Activated CD4-positive, alpha-beta T cell treated with anti-CD3 and anti-CD28 coated beads, Interleukin-2, amount 10 ng/mL, durations not matched to agents 7 days and 5 days (primary cell): ENCODE measurements at regions not wholly inside any gene's neighbourhood (a gene's known extent, or its start where the extent isn't known, plus 50 kb on each side); places are given as distances from the start of the nearest gene placed in this dataset.
"Not testable (repeated sequence)": the region's sequence is repeated elsewhere in the genome, so short reads cannot be mapped to it uniquely, and the experiment has no call there.

Experiments used
- CTCF ChIA-PET: fragments of 350-600 bp; sonication (Branson Sonifier 250); formaldehyde crosslinking; loops from one replicate; lab custom pipeline; 2021; ENCODE audit warnings: antibody characterized with exemption; lab: Charles Lee
- POLR2A ChIA-PET: fragments of 350-600 bp; sonication (Branson Sonifier 250); formaldehyde crosslinking; loops from one replicate; lab custom pipeline; 2021; ENCODE audit warnings: antibody characterized with exemption; lab: Charles Lee
- DNase-seq: peaks from one replicate; pipeline ENCODE4 v3.0.0-alpha.2; 2020
- H3K27ac Mint-ChIP-seq: one replicate; pipeline ENCODE4 v1.8.0; 2021; ENCODE audit warnings: mild to moderate bottlenecking, moderate library complexity, mixed read lengths
- H3K27me3 Mint-ChIP-seq: one replicate; pipeline ENCODE4 v1.8.0; 2021; ENCODE audit warnings: mixed read lengths
- H3K36me3 Mint-ChIP-seq: one replicate; pipeline ENCODE4 v1.8.0; 2021; ENCODE audit warnings: low read depth, mixed read lengths
- H3K4me1 Mint-ChIP-seq: one replicate; pipeline ENCODE4 v1.8.0; 2021; ENCODE audit warnings: mixed read lengths
- H3K4me3 Mint-ChIP-seq: one replicate; pipeline ENCODE4 v1.8.0; 2021; ENCODE audit warnings: mild to moderate bottlenecking, moderate library complexity, mixed read lengths
- H3K9me3 Mint-ChIP-seq: one replicate; pipeline ENCODE4 v1.8.0; 2021; ENCODE audit warnings: mixed read lengths

DNA sequence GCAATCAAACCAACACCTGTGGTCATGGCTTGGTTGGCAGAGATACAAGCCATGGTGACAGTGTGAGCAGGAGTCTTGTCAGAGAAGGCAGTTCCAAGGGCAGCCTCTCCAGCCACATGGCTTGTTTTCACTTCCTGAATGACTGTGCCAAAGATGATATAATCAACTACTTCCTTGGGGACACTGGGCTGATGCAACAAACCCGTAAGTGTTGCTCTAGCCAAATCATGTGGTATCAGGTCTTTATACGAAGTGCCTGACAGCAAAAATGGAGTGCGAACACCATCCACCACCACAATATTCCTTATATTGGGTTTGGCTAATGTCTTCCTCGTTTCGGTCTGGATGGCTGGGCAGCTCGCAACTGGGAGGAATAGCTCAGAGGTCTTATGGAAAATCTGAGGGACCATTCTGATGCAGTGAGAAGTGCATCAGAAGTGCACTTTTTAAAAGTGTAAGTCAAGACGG lies 922.0 kb downstream of the NLGN4X start:
- Mint-ChIP-seq H3K4me3 (no peak overlapping the region), H3K9me3 (no peaks in the 10 kb centered on the region), H3K4me1 (no peaks in the 10 kb centered on the region), H3K27ac (no peak overlapping the region), H3K27me3 (no peaks in the 10 kb centered on the region), H3K36me3 (no peaks in the 10 kb centered on the region)
- ChIA-PET POLR2A (no interaction called here), CTCF (no interaction called here)
- no peak for DNase-seq

DNA sequence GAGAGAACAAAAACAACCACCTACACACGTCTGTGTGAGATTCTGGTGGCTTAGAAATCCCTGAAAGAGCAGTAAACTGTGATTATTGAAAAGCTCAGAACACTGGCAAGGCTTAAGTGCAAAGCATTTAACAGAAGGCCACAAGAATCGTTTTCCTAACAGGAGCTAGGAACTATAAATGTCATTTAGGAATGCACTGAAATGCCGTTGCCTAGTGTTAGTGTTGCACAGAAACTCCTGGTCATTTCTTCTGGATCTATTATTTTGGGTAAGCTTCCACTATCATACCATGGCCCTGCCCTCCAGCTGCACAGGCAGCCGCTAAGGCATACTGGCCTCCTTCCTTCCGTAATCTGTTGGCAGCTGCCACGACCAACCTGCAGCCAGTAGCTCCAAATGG lies 923.2 kb downstream of the NLGN4X start:
- ChIA-PET POLR2A (no interaction called here), CTCF (no interaction called here)
- Mint-ChIP-seq H3K9me3 (no peaks in the 10 kb centered on the region), H3K36me3 (no peaks in the 10 kb centered on the region), H3K27me3 (no peaks in the 10 kb centered on the region), H3K4me1 (no peaks in the 10 kb centered on the region), H3K27ac (no peak overlapping the region), H3K4me3 (no peak overlapping the region)
- DNase-seq = no peak

DNA sequence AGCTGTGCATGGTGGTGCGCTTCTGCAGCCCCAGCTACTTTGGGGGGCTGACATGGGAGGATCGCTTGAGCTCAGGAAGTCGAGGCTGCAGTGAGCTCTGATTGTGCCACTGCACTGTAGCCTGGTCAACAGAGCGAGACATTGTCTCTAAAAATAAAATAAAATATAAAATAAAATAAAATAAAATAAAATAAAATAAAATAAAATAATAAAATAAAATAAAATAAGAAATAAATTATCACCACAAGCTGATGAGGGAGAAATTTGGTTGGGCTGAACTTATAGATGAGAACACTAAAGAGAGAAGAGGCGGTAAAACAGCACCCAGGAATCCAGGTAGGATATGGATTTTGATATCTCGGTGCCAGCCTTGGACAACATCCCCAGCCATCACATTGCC lies 933.7 kb downstream of the NLGN4X start:
- no peaks in the 10 kb centered on the region for H3K27me3 Mint-ChIP-seq
- no peak overlapping the region for H3K27ac Mint-ChIP-seq
- H3K36me3 Mint-ChIP-seq = no peaks in the 10 kb centered on the region
- no peaks in the 10 kb centered on the region for H3K4me1 Mint-ChIP-seq
- DNase-seq = no peak
- H3K4me3 Mint-ChIP-seq = no peak overlapping the region
- H3K9me3 Mint-ChIP-seq = peaks cover 3% of the 10 kb centered on the region
- ChIA-PET CTCF (interaction anchor here (0.6 kb wide), 1 partner anchor 64 kb away, joined by 3 read pairs; no protein-coding TSS in a partner anchor), POLR2A (no interaction called here)

- ChIA-PET POLR2A (no interaction called here), CTCF (no interaction called here)
- no peak overlapping the region for H3K4me3 Mint-ChIP-seq
- no peaks in the 10 kb centered on the region for H3K27me3 Mint-ChIP-seq
- DNase-seq = no peak
- peaks cover 3% of the 10 kb centered on the region for H3K9me3 Mint-ChIP-seq
- H3K27ac Mint-ChIP-seq = no peak overlapping the region
- H3K4me1 Mint-ChIP-seq = no peaks in the 10 kb centered on the region
- no peaks in the 10 kb centered on the region for H3K36me3 Mint-ChIP-seq
These were observed 938.0 kb downstream of the NLGN4X start for GRCh38 chrX:5290635-5291034.

DNA sequence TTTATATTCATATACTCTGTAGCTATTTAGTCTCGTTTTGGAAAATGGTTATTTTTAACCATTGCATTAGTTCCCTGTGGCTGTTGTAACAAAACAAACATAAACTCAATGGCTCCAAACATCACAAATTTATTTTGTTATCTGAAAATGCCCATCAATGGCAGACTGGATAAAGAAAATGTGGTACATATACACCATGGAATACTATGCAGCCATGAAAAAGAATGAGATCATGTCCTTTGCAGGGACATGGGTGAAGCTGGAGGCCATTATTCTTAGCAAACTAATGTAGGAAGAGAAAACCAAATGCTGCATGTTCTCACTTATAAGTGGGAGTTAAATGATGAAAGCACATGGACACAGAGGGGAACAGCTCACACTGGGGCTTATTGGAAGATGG lies 938.7 kb downstream of the NLGN4X start:
- CTCF ChIA-PET, POLR2A ChIA-PET, H3K4me3 Mint-ChIP-seq, H3K27me3 Mint-ChIP-seq, H3K9me3 Mint-ChIP-seq, DNase-seq, H3K36me3 Mint-ChIP-seq, H3K4me1 Mint-ChIP-seq, H3K27ac Mint-ChIP-seq: not testable (repeated sequence)

DNA sequence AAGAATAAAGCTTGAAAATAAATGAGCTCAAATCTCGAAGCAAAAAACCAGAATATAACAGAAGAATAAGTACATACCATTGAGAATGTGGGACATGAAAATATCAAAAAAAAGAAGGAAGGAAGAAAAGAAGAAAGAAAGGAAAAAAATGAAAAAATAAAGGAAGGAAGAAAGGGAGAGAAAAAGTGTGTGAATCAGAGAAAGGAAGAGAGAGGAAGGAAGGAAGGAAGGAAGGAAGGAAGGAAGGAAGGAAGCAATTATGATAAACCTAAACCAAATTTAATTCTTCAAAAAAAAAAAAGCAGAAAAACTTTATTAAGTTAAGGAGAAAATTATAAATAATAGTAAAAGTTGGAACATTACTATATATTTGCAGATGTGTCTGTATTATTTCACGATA lies 949.8 kb downstream of the NLGN4X start:
- Mint-ChIP-seq H3K4me1 (no peaks in the 10 kb centered on the region), H3K4me3 (no peak overlapping the region), H3K27ac (no peak overlapping the region), H3K27me3 (no peaks in the 10 kb centered on the region), H3K9me3 (peaks cover 5% of the 10 kb centered on the region), H3K36me3 (no peaks in the 10 kb centered on the region)
- ChIA-PET CTCF (interaction anchor here (0.6 kb wide), 1 partner anchor 96 kb away, joined by 4 read pairs; no protein-coding TSS in a partner anchor), POLR2A (no interaction called here)
- DNase-seq = no peak

DNA sequence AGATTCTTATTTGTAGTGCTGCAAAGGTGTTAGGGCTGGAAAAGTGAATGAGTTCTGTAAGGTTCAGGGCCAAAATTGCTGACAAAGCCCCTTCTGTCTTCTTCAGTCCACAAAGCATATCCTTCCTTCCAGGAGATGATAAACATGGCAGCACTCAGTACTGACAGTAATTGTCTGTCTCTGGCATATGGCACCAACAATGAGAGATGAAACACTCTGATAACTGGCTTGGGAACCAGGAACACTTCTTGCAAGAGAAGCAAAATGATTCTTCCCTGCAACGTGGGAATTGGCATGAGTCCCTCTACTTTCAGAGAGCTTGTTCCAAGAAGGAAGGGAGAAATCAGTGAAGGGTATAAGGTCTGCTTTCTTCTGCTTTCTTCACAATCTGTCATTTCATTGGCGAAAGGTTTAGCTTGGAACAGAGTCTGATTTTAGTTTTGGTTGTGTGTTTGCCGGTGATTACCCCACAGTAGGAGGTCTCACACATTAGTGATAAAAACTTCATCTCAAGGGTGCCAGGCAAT lies 963.3 kb downstream of the NLGN4X start:
- ChIA-PET CTCF (no interaction called here), POLR2A (no interaction called here)
- Mint-ChIP-seq H3K4me1 (no peaks in the 10 kb centered on the region), H3K9me3 (no peaks in the 10 kb centered on the region), H3K4me3 (no peak overlapping the region), H3K36me3 (no peaks in the 10 kb centered on the region), H3K27ac (no peak overlapping the region), H3K27me3 (no peaks in the 10 kb centered on the region)
- DNase-seq = no peak

DNA sequence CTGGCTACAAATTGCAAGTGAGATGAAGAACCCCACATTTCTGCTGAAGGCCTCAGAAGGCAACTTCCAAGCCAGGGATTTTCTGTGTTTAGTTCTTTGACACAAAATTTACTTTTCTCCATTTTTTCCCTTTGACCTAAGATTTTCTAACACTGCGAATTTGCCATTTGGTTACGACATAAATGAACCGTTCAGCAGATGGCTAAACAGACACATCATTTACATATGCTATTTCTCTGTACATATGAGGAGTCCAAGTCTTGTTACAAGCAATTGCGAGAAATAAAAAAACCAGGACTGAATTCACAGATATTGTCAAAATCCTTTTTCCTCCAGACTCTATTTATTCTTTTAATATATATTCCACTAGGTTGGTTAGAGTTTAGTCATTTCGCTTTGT lies 978.6 kb downstream of the NLGN4X start:
- no peaks in the 10 kb centered on the region for H3K9me3 Mint-ChIP-seq
- H3K27ac Mint-ChIP-seq = no peak overlapping the region
- no peaks in the 10 kb centered on the region for H3K27me3 Mint-ChIP-seq
- H3K4me3 Mint-ChIP-seq = no peak overlapping the region
- CTCF ChIA-PET = no interaction called here
- H3K4me1 Mint-ChIP-seq = no peaks in the 10 kb centered on the region
- POLR2A ChIA-PET = no interaction called here
- DNase-seq = no peak
- H3K36me3 Mint-ChIP-seq = no peaks in the 10 kb centered on the region

DNA sequence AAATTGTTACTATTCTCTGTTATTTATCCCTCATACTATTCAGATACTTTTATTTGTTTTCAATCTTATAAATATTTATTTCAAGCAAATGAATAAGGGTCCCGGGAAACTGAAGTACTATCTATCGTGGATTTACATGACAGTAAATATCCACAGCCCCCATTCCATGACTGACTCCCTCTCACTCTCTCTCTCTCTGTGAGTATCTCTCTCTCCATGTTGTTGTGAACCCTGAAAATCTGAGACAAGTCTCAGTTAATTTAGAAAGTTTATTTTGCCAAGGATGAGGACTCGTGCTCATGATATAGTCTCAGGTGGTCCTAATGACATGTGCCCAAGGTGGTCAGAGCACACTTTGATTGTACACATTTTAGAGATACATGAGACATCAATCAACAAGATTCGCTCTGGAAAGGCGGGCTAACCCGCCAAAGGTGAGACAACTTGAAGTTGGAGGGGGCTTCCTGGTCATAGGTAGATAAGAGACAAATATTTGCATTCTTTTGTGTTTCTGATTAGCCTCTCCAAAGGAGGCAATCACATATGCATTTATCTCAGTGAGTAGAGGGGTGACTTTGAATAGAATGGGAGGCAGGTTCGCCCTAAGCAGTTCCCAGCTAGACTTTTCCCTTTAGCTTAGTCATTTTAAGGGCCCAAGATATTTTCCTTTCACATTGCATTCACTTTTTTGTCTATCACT lies 986.4 kb downstream of the NLGN4X start:
- POLR2A ChIA-PET = no interaction called here
- Mint-ChIP-seq H3K9me3 (no peaks in the 10 kb centered on the region), H3K4me1 (no peaks in the 10 kb centered on the region), H3K36me3 (no peaks in the 10 kb centered on the region), H3K4me3 (no peak overlapping the region), H3K27ac (no peak overlapping the region), H3K27me3 (no peaks in the 10 kb centered on the region)
- CTCF ChIA-PET = no interaction called here
- no peak for DNase-seq

GRCh38 chrX:5236749-5237148 lies 991.9 kb downstream of the NLGN4X start:
- POLR2A ChIA-PET = no interaction called here
- Mint-ChIP-seq H3K4me1 (no peaks in the 10 kb centered on the region), H3K9me3 (no peaks in the 10 kb centered on the region), H3K4me3 (no peak overlapping the region), H3K36me3 (no peaks in the 10 kb centered on the region), H3K27ac (no peak overlapping the region), H3K27me3 (no peaks in the 10 kb centered on the region)
- CTCF ChIA-PET = no interaction called here
- no peak for DNase-seq

GRCh38 chrX:5236096-5236495 lies 992.6 kb downstream of the NLGN4X start:
- H3K9me3 Mint-ChIP-seq = no peaks in the 10 kb centered on the region

GRCh38 chrX:5233830-5234229 lies 994.8 kb downstream of the NLGN4X start:
- no peaks in the 10 kb centered on the region for H3K27me3 Mint-ChIP-seq
- no peak for DNase-seq
- no peaks in the 10 kb centered on the region for H3K4me1 Mint-ChIP-seq
- H3K27ac Mint-ChIP-seq = no peak overlapping the region
- ChIA-PET POLR2A (no interaction called here), CTCF (no interaction called here)
- no peaks in the 10 kb centered on the region for H3K9me3 Mint-ChIP-seq
- no peak overlapping the region for H3K4me3 Mint-ChIP-seq
- no peaks in the 10 kb centered on the region for H3K36me3 Mint-ChIP-seq

More at GRCh38 chrX:5236096-5236495, 992.6 kb downstream of the NLGN4X start:
- no peaks in the 10 kb centered on the region for H3K36me3 Mint-ChIP-seq
- no peak for DNase-seq
- no peaks in the 10 kb centered on the region for H3K27me3 Mint-ChIP-seq
- H3K4me1 Mint-ChIP-seq = no peaks in the 10 kb centered on the region
- no peak overlapping the region for H3K27ac Mint-ChIP-seq
- H3K4me3 Mint-ChIP-seq = no peak overlapping the region
- CTCF ChIA-PET = no interaction called here
- POLR2A ChIA-PET = no interaction called here

DNA sequence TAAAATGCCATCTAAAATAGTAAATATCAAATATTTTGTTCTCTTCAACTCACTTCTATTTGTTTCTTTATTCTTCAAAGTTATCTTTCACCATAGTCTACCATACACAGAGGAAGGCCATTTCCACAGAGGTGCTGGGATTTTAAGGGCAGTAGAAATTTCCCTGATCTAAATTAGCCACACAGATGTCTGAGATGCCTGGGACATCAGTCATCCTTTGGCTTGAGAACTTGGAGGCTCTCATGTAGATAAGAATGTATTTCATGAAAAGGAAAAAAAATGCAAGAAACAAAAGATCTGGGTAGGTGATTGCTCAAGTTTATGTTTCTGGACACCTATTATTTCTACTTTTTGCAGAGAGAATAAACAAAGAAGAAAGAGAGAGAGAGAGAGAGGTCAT lies 1008.2 kb downstream of the NLGN4X start:
- H3K36me3 Mint-ChIP-seq = no peaks in the 10 kb centered on the region
- H3K4me3 Mint-ChIP-seq = no peak overlapping the region
- H3K27ac Mint-ChIP-seq = no peak overlapping the region
- CTCF ChIA-PET = no interaction called here
- no peaks in the 10 kb centered on the region for H3K27me3 Mint-ChIP-seq
- H3K9me3 Mint-ChIP-seq = peaks cover 4% of the 10 kb centered on the region
- H3K4me1 Mint-ChIP-seq = no peaks in the 10 kb centered on the region
- DNase-seq = no peak
- POLR2A ChIA-PET = no interaction called here

GRCh38 chrX:5194806-5195205 lies 1033.9 kb downstream of the NLGN4X start:
- Mint-ChIP-seq H3K9me3 (no peaks in the 10 kb centered on the region), H3K27ac (no peak overlapping the region), H3K27me3 (no peaks in the 10 kb centered on the region), H3K4me3 (no peak overlapping the region), H3K36me3 (no peaks in the 10 kb centered on the region), H3K4me1 (no peaks in the 10 kb centered on the region)
- ChIA-PET CTCF (no interaction called here), POLR2A (no interaction called here)
- DNase-seq = no peak
